ENCODE measurements at regions not wholly inside any gene's neighbourhood (a gene's known extent, or its start where the extent isn't known, plus 50 kb on each side); places are given as distances from the start of the nearest gene placed in this dataset.

DNA sequence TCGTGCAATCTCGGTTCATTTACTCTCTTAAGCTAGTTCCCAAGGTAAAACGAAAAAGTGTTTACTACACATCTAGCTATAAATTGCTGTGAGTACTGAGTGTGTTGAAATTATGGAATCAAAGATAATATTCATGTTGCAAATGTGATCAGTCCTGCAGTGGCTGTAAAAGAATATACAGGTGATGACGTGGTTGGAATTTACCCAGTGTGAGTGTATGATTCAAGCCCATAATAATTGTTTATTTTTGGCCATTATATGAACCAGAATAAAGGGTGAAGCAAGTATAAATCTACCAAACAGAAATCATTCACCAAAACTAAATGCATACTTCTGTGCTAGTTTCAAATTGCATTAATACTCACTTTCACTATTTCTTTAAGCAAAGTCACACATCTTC lies 1363.6 kb upstream of the CHAC2 start:
- TF ChIP-seq CTCF (optimal IDR thresholded peaks at IDR 0.05 in 1 of 3, IDR thresholded peaks at IDR 0.05 in 1 of 3, conservative IDR thresholded peaks at IDR 0.05 in 1 of 3; ENCODE audit: extremely low read depth in 1 of 3, insufficient read depth in 2 of 3, low read length in 3 of 3) (no peak), EZH2 (IDR thresholded peaks at IDR 0.05; ENCODE audit: low read length) (no peak)
